GM18511 (cell line): ENCODE measurements at regions not wholly inside any gene's neighbourhood (a gene's known extent, or its start where the extent isn't known, plus 50 kb on each side); places are given as distances from the start of the nearest gene placed in this dataset.
"Not testable (repeated sequence)": the region's sequence is repeated elsewhere in the genome, so short reads cannot be mapped to it uniquely, and the experiment has no call there.

Experiments used
- ATAC-seq: cut with Tn5 transposase; IDR thresholded peaks from one replicate; pipeline ENCODE4 v1.9.1; 2021; ENCODE audit warnings: mild to moderate bottlenecking, moderate library complexity; ENCODE audit not compliant: unreplicated experiment

DNA sequence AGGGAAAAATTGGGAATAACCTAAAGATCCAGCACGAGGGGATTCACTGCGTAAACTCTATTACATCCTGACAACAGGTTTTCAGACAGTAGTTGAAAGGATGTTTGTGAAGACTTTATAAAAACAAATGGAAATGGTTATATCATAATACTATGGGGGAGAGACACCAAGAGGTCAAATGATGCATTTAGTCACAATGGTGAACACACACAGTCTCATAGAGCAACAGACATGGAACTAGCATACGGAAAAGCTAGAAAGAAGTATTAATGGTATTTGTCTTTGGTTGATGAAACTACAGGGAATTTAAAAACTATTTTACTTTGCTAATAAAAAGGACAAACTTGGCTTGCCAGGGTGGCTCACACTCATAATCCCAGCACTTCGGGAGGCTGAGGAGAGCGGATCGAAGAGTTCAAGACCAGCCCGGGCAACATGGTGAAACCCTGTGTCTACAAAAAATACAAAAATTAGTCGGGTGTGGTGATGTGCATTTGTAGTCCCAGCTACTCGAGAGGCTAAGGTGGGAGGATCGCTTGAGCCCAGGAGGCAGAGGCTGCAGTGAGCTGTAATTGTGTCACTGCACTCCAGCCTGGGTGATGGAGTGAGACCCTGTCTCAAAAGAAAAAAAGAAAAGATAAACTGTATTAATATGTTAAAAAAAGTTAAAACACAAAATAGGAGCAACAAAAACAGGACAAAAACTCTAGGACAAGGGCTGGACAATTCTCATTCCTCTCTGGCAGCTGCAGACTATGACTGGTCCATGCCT is 94.8 kb downstream of the MYCN start:
- ATAC-seq: no peak

DNA sequence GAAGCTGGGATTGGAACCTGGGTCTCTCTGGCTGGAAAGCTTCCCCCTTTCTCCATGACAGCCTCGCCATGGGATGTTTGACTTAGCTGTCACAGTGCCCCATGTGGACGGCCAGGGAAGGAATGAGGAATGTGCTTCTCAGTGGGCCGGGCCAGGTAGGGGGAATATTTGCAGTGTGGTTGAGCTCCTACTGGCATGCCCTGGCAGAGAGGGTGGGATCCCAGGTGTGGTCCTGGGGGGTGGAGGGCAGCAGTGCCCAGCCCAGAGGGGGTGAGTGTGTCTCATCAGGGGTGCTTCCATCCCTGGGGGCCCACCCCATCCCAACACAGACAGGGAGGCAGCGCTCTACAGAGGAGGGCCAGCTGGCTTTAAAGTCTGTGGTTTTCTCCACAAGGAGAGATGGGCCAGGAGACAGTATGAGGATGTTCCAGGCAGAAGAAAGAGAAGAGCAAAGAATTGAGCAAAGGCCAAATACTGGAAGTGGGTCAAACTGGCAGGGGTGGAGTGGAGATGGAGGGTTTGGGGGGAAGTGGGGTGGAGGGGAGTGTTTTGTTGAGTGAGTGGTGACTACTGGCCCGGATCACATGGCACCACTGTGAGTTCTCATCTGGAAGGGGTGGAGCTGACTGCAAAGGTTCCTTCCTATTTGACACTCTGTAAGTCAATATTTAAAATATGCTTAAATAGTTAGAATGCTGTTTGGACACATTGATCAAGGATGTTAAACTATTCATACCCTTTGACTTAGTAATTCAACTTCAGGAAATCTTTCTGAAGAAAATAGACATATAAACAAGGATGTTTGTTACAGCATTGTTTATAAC is 94.0 kb downstream of the MYCN start:
- no peak for ATAC-seq

DNA sequence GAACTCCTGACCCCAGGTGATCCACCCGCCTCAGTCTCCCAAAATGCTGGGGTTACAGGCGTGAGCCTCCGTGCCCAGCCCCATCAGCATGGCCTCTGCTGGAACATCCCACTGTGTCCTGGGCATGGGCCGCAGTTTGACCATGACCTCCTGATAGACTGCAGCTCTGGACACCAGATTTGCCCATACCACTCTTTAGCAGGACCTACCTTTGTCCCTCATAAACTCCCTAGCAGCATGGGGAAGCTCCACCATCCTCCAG is 92.6 kb downstream of the MYCN start:
- ATAC-seq: no peak

DNA sequence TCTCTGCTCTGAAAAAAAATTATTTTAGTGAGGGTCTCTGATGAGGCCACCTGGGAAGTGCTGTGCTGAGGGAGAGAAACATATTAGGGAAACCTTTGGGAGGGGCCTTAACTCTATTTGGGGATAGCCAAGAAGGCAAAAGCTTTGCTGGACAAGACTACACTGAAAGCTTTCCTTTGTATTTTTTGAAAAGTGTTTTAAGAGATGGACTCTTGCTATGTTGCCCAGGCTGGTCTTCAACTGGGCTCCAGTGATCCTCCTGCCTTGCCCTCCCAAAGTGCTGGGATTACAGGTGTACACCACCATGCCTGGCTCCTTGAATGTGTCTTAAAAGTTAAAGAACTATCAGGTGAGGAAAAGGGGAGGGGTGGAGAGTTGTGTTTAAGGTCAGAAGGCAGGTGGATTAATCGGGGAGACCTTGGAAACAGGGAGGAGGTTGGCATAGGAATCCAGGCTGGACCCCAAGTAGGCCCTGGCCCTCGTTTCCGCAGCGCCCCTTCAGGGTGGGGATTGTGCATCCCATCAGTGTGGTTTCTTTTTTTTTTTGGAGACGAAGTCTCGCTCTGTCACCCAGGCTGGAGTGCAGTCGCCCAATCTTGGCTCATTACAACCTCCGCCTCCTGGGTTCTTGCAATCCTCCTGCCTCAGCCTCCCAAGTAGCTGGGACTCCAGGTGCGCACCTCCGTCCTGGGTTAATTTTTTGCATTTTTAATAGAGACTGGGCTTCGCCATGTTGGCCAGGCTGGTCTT is 92.1 kb downstream of the MYCN start:
- no peak for ATAC-seq

DNA sequence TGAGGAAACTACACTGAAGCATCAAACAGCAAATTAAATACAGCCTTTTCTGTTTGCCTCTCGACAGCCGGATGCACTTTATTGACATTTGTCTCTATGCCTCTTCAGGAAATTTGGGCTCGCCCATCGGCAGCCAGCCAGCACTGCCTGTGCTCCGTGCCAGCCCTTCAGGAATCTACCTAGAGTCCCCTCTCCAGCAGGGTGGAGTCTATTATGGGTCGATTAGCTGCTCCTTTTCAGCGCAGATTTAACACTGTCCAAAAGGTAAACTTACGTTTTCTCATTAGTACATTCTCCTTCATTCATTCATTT is 91.5 kb downstream of the MYCN start:
- ATAC-seq: no peak

DNA sequence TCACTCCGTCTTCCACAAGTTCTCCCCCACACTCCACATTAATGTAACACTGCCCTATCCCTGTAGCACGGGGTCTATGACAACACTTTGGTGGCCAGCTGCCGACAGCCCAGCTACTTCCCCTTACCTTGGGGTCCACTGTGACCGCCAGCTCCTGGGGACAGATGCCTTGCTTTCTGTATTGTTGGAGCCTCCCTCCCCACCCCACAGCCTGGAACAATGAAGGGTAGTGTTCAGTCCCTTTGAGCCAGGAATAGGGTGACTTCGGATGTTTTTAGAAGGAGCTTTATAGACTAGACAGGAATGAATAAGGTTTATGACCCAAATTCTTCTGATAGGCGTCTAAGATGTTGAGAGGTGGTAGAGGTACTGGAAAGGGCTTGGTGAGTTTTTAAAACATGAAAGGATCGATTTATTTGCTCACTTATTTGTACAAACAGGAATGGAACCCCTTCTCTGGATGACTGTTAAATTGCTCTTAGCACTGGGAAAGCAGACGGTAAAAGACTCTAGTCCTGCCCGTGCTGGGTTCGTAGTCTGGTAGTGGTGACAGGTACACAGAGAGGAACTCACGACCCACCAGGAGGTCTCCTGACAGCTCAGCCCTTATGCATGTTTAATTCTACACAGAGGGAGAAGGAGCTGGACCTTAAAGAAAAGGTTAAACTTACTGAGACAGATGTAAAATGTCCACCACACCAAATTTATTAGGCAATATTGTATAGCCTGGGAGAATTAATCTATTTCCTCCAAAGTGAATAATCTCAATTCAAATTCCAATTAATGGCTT is 90.9 kb downstream of the MYCN start:
- no peak for ATAC-seq

DNA sequence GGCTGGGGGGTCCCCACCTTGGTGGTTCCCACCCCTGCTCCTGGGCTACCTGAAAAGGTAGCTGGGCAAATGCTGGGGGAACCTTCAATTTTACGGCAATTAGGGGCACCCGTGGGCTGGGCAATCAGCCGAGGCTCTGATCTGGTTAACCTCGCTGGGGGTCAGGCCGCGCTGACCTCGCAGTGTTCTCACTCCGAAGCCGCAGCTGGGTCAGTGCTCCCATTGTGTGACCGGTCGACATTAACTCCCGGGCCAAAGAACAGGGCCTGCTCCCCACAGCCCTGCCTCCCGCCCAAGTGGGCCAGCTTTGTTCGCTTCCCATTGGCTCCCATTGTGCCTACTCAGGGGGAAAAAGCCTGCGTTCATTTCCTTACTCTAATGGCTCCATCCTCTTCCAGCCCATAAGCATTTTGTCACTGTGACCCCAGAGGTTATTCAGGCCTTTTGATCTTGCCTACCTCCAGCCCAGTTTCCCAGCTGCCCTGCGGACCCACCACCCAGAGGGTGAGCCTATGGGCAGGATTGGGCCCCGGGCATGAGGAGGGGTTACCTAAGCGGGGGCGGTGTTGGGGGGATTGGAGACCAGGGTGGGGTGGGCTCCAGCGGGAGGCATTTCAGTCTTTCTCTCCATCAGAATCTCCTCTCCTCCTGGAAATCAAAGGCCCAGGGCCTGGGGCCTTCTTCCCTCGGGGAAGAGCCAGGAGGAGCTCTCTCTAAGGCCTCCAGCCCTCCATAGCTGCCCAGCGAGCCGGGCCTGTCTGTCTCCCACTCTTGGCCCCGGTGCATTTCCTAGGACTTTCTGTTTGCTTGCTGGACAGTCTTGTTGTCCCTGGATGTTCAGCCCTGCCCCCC is 90.1 kb downstream of the MYCN start:
- ATAC-seq: no peak

DNA sequence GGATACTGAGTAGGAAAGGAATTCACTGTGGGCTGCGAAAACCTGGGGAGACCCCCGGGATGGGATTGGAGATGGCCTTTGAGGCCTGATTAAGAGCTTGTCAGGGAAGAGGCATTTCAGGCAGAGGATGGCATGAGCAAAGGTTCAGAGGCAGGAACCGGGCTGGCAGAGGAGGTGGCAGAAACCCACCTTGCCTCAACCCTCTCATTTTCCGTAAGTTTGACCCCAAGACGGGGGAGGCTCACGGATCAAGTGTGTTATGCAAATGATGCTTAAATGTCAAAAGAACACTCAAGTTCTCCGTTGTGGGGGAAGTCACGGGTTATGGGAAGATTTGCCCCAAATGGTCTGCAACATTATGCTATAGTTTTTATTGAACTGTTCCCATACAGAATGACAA is 88.3 kb downstream of the MYCN start:
- ATAC-seq: no peak

DNA sequence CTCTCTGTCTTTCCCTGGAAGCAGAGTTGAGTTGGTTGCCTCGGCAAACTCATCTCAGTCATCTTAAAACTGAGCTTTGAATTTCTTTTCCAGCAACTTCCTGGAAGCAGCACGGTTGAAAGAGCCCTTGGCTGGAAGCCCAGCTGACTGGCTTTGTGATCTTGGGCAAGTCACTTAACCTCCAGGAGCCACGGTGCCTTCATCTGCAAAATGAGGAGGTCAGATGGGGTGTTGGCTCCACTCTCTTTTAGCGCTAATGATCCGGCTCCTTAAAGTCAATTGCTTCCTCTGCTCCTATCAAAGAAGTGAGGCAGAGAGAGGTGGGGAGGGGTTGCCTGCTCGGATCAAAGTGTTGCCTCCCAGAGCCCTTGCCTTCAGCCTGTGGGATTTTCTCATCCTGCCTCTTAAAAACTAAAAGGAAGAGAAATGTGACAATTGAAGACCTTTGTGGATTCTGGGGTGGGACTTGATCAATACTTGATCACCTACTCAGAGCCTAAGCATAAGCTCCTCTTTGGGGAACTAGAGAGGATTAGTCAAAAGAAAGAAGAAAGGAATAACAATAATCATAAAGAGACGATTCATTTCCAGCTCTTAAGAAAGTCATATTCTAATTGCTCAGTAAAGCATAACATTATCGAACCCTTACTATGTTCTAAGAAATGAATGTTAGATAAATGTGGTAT is 86.6 kb downstream of the MYCN start:
- no peak for ATAC-seq

DNA sequence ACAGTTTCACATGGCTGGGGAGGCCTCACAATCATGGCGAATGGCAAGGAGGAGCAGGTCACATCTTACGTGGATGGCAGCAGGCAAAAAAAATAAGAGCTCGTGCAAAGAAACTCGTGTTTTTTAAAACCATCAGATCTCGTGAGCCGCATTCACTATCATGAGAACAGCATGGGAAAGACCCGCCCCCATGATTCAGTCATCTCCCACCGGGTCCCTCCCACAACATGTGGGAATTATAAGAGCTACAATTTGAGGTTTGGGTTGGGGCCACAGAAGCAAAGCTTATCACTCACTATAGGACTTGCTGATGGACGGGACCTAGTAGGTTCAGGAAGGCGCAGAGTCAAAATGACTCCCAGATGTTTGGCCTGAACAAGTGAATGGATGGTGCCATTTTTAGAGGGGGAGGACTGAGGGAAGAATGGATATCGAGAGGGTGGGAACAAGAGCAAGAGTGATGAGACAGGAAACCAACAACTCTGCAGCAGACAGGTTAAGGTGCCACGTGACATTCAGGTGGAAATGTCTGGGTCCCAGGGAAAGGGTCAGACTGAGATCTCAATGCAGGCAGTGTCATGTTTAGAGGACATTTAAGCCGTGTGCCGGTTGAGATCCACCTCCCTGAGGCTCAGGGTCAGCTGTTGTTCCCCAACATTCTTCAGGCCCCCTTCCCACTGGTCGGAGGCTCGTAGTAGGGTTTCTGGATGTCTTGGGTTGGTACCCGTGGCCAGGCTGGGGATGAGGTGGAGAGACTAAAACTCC is 85.7 kb downstream of the MYCN start:
- no peak for ATAC-seq

DNA sequence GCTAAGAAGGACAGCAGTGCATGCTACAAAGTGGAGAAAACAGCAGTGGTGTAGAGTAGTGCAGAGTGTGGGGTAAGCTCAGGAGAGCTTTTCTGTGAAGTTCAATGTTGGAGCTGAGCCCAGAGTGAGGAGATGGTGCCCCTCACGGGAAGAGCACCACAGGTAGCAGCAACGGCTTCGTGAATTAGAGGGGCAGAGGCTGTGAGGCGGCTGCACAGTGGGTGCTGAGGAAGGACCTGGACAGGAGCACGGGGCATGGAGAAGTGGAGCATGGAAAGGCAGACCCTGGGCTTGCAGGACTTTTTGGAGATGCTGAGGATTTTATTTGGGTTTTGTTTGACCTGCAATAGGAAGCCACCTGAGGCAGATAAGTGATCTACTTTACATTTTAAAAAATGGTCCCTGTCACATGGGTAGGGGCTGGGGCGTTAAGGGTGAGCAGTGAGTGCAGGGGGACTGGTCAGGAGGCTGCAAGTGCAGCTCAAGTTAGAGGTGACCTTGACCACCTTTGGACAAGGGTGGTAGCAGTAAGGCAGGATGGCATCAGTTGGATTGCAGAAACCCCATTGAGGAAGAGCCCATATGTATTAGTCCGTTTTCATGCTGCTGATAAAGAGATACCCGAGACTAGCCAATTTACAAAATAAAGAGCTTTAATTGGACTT is 85.0 kb downstream of the MYCN start:
- ATAC-seq: no peak

DNA sequence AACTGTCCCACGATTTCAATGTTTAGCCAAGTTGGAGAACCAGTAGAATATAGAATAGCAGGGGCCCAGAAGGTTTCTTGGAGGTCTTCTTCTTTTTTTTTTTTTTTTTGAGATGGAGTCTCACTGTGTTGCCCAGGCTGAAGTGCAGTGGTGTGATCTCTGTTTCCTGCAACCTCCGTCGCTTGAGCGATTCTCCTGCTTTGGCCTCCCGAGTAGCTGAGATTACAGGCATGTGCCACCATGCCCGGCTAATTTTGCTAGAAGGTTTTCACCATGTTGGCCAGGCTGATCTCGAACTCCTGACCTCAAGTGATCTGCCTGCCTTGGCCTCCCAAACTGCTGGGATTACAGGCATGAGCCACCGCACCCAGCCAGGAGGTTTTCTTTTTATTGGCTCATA is 84.3 kb downstream of the MYCN start:
- not testable (repeated sequence) for ATAC-seq

DNA sequence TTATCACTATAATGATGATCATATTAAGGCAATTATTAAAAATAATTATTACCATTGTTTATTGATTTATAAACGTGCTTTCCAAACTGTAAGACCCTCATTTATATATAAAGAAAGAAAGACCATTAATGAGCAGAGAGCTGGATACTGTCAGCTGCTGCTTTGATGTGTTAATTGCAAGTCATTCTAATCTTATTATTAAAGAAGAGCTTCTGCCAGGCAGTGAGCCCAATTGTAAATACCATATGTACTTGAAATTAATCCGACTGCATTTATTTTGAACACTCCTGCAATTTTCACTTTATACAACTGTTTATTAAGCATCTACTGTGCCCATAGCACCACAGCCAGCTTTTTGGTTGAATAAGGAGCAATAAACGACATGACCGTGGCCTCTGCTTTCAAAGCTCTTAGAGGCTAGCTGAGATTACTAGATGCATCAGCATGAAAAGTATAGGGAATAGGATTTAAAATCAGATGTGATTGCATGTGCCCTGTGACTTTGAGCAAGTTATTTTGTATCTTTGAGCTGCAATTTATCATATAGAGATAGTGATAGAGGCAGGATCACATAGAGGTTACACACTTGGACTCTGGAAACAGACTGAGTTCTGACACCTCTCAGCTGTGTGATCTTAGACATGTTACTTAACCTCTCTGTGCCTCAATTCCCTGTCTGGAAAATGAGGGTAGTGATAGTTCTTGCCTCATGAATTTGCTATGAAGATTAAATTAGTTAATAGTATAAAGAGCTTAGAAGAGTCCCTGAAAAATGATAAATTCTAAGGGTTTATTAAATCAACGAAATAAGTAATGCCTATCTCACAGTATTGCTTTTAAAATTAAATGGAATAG is 83.4 kb downstream of the MYCN start:
- no peak for ATAC-seq

DNA sequence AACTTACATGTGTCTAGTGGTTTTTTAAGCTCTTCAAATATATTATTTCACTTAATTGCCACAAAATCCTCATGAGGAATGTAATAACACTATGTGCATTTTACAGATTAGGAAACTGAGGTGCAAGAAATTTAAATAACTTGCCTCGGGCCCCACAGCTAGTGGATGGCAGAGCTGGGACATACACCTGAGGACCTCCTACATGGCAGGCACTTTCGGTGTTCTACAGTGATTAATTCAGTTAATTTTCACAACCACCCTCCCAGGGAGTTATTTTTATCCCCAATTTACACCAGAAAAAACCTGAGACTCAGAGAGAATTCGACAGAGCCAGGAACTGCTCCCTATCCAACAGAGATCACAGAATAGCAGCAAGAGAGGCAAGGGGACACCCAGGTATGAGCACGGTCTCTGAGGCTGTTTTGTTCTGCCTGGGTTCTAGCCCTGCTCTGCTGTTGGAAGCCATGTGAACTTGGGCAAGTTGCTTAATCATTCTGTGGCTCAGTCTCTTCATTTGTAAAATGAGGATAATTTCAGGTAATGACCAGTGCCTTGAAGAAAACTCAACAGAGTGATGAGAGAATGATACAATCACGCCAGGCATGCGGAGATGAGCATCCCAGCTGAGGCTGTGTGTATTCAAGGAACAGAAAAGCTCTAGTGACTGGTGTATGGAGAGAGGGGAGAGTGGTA is 82.3 kb downstream of the MYCN start:
- no peak for ATAC-seq

DNA sequence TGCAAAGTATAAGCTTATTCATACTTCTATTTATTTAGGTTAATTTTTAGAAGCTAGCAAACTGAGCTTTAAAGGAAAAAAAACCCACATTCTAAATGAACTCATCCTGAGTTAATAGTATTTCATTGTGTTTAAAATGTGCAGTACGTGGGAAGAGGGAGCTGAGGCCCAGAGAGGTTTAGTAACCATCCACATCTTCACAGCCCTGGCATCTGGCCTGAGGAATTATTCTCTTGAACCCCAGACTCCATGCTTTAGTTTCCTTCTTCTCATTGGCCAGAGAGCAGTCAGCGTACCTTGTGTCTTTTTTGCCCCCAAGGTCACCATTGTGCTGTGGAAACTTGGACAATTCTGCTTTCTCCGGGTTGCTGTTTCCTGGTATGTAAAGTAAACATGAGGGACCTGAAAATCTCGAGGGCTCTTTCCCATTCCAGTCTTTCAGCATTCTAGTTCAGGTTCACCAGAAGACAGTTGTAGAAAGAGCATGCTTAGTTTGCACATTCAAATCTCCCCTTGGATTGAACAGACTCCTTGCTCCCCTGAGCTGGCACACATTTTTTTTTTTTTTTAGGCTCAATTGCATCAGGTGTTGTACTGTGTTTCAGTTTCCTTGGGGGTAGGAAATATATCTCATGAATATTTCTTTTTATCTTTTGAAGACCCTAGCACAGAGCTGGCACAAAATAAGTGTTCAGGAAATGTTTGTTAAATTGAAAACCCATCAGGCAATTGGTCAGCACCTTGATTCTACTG is 81.4 kb downstream of the MYCN start:
- no peak for ATAC-seq

DNA sequence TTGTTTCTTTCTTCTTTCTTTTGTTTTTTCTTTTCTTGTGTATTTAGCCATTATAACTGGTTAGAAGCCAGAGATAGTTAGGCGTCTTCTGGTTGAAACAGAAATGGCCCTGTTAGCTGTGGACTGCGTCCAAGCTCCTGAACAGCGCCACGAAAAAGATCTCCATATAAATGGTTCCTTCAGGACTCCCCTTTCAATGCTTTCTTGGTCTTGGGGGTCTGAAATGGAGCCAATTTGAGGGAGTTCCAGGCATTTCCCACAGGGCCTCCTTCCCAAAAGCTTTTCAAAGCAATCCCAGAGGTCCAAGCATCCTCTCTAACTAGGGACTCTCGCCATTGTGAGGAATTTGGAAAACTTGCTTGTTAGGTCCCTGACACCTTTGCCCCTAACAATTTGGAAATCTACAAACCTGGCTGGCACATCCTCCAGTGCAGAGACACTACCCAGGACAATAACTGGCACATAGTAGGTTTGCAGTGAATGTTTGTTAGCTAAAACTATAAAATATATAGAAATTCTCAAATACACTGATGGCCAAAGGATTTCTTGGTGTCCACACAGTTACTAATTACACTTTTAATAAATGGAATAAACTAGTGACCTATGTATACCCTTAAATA is 80.1 kb downstream of the MYCN start:
- ATAC-seq: no peak
